Psoas muscle (tissue), 7 donors: ENCODE measurements at regions not wholly inside any gene's neighbourhood (a gene's known extent, or its start where the extent isn't known, plus 50 kb on each side); places are given as distances from the start of the nearest gene placed in this dataset.
A peak's percentile ranks its signal among the peaks of the same experiment; 100 is the strongest.

Experiments
- ATAC-seq, 4 donors: fragments of 200-7000 bp; cut with Tn5 transposase; one replicate each; pipeline ENCODE4 v1.9.1; 2020; ENCODE audit warnings: moderate library complexity in 3 of 4, mild to moderate bottlenecking in 2 of 4
- DNase-seq, 2 donors: peaks; one replicate each; pipeline ENCODE4 v3.0.0-alpha.2; 2020
- H3K27ac ChIP-seq: fragments of 200-600 bp; one replicate; pipeline ENCODE4 v1.8.0; 2022
- H3K27me3 ChIP-seq, 3 donors: fragments of 200-600 bp in 1 of 3; one replicate each; pipeline versions ENCODE4 v1.6.1 to v1.8.0; 2013 to 2022; ENCODE audit warnings: low read length in 2 of 3, mild to moderate bottlenecking in 2 of 3, moderate library complexity in 1 of 3; ENCODE audit not compliant: insufficient read depth in 3 of 3
- H3K36me3 ChIP-seq, 2 donors: fragments of 200-600 bp in 1 of 2; one replicate each; pipeline versions ENCODE4 v1.6.1 to v1.8.0; 2013 to 2022; ENCODE audit warnings: low read depth in 1 of 2, mild to moderate bottlenecking in 1 of 2, moderate library complexity in 1 of 2; ENCODE audit not compliant: insufficient read depth in 1 of 2
- H3K4me1 ChIP-seq: fragments of 200-600 bp; one replicate; pipeline ENCODE4 v1.8.0; 2022
- H3K4me3 ChIP-seq: fragments of 200-600 bp; one replicate; pipeline ENCODE4 v1.8.0; 2022; ENCODE audit warnings: mild to moderate bottlenecking
- H3K9me3 ChIP-seq: fragments of 200-600 bp; one replicate; pipeline ENCODE4 v1.8.0; 2022
- WGBS, 3 donors: extraction: QIAGEN DNeasy Blood & Tissue Kit; methylation state at CpG; one replicate each; pipeline versions ENCODE4 v1.1.6 to v1.1.7; 2013; 5-methylcytosine and 5-hydroxymethylcytosine counted together
- intact Hi-C, 2 donors: fragments of 100-400 bp; cut with DNase I; formaldehyde crosslinking; loops; one replicate each; pipeline versions ENCODE4 v1.11.0 to v1.14.2; 2022
- TF ChIP-seq, protein P1 (sequence below): fragments of 200-600 bp; IDR thresholded peaks from one replicate; pipeline ENCODE4 v1.8.0; 2022; ENCODE audit warnings: antibody characterized with exemption
- donor health status: healthy with polysubstance abuse.
- donor health status: DM: no; HTN: no; CAD: no; lungs with moderate emphysema.
- donor health status: Bipolar disorder and iron deficiency.
- donor health status: healthy.
- donor health status: DM: yes; HTN: yes; CAD: no.
- donor health status: DM: no; HTN: no; CAD: no.
- donor health status: DM: yes; HTN: yes; CAD: no.

DNA sequence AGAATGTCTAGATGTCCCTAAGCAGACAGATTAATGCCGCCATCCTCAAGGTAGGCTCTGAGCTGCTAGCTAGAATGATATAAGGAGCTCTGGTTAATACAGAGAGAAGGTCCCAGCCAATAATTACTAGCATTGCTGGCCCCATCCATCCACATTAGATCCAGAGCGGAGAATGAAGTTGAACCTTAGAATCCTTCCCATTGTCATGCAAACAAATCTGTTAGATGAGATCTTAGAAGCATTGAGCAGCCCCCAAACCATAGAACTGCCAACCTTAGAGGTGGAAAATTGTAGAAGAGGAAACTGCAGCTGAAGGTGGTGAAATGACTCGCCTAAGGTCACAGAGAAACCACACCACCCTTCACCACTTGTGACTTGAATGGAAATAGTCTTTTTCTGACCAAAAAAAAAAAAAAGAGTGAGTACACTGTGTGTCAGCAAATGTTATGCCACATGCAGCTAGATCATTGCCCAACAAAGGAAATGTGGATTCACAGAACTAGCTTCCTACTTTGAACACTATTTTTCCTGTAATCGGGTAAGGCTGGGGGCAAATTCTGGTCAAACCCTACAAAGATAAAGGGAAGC is 162.1 kb downstream of the SMIM20 start:
- no peaks in the 10 kb centered on the region for H3K36me3 ChIP-seq
- H3K27me3 ChIP-seq = no peaks in the 10 kb centered on the region
- no peak overlapping the region for H3K27ac ChIP-seq
- intact Hi-C loops = no loop called here
- H3K4me3 ChIP-seq = no peak overlapping the region
- DNase-seq = no peak
- H3K4me1 ChIP-seq = no peaks in the 10 kb centered on the region
- WGBS, 3 donors = 82 to 94% (median 90%) methylated on average over 4 of the region's 4 CpGs
- peaks cover 6% of the 10 kb centered on the region for H3K9me3 ChIP-seq
- TF ChIP-seq, protein P1, sequence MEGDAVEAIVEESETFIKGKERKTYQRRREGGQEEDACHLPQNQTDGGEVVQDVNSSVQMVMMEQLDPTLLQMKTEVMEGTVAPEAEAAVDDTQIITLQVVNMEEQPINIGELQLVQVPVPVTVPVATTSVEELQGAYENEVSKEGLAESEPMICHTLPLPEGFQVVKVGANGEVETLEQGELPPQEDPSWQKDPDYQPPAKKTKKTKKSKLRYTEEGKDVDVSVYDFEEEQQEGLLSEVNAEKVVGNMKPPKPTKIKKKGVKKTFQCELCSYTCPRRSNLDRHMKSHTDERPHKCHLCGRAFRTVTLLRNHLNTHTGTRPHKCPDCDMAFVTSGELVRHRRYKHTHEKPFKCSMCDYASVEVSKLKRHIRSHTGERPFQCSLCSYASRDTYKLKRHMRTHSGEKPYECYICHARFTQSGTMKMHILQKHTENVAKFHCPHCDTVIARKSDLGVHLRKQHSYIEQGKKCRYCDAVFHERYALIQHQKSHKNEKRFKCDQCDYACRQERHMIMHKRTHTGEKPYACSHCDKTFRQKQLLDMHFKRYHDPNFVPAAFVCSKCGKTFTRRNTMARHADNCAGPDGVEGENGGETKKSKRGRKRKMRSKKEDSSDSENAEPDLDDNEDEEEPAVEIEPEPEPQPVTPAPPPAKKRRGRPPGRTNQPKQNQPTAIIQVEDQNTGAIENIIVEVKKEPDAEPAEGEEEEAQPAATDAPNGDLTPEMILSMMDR = no peak
- ATAC-seq = peak in 1 of 4 donors; percentile 44

DNA sequence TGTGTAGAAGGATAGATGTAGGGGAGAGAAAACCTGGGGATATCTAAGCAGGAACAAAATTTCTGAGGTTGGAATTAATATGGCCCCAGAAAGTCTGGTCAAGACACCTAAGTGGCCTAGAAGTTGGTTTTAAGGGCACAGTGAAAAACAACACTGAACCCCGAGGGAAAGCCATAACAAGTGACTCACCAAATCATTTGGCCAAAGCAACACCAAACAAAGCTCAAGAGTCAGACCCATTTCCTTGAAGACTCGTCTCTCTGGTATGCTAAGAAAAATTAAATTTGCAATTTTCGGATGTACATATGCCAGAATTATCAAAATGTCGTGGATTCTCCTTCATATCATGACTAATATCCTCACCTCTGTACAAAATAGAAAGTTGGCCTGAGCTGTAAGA is 162.9 kb downstream of the SMIM20 start:
- no peak overlapping the region for H3K4me3 ChIP-seq
- WGBS, 3 donors = 83 to 88% (median 85%) methylated on average over 4 of the region's 4 CpGs
- ATAC-seq (no peak), DNase-seq (no peak)
- TF ChIP-seq, protein P1 = no peak
- no peak overlapping the region for H3K27ac ChIP-seq
- no peaks in the 10 kb centered on the region for H3K9me3 ChIP-seq
- H3K4me1 ChIP-seq = peaks cover 1% of the 10 kb centered on the region
- intact Hi-C loops = no loop called here
- H3K27me3 ChIP-seq = no peaks in the 10 kb centered on the region
- no peaks in the 10 kb centered on the region for H3K36me3 ChIP-seq

DNA sequence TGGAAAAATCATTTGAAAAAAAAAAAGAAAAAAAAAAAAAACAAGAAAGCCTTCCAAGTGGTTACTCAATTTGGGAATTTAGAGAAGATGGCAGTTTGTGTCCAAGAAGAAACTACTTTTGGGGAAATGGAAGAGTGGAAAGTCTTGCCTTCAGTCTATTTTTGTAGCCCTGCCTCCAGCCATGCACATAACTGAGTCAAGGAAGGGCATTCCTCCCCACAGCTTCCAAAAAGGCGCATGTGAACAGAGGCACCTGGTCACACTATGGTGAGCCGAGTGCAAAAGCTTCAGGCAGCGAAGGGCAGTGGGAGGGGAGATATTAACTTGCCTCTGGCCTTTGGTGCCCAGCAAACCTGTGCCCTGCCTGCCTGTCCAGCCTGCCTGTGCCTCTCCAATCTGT is 163.7 kb downstream of the SMIM20 start:
- Histone ChIP-seq H3K36me3 (no peaks in the 10 kb centered on the region), H3K9me3 (no peaks in the 10 kb centered on the region), H3K27me3 (no peaks in the 10 kb centered on the region), H3K27ac (no peak overlapping the region), H3K4me3 (no peak overlapping the region), H3K4me1 (peaks cover 6% of the 10 kb centered on the region)
- intact Hi-C loops = no loop called here
- TF ChIP-seq, protein P1 = no peak
- 83 to 91% (median 88%) methylated on average over 3 of the region's 3 CpGs for WGBS, 3 donors
- DNase-seq = no peak
- ATAC-seq = no peak

DNA sequence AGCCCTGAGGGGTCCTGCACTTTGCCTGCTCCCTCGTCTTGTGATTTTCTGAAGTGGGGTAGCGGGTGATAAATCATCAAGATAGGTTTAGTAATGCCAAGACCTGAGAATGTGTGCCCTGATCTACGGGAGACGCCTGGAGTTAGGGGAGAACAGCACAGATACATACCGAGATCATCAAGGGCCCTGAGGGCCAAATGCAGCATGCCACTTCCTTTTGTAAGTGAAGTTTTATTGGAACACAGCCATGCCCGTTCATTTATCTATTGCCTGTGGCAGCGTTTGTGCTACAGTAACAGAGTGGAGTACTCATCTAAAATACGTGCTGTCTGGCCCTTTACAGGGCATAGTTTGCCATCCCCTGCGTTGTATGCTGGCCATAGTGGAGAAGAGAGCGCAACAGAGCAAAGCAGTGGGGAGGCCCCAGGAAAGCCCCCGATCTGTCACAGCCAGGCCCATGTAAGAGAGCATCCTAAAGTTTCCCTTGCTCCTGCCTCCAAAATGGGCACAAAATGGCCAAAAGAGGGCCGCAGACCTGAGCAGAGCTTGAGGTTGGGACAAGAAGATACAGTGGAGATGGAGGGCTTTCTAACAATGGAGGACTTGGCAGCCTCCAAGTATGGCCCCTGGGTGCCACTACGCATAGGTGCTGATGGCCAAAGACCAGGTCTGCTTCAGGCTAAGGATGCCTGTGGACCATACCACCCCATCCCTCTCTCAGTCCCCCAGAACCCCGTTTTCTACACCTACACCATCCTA is 167.0 kb downstream of the SMIM20 start:
- Histone ChIP-seq H3K27me3 (no peaks in the 10 kb centered on the region), H3K27ac (no peak overlapping the region), H3K9me3 (no peaks in the 10 kb centered on the region), H3K36me3 (no peaks in the 10 kb centered on the region), H3K4me3 (no peak overlapping the region), H3K4me1 (peaks cover 29% of the 10 kb centered on the region)
- ATAC-seq (no peak), DNase-seq (no peak)
- TF ChIP-seq, protein P1 = no peak
- 86 to 90% (median 88%) methylated on average over 14 of the region's 14 CpGs for WGBS, 3 donors
- intact Hi-C loops = loop anchor here (5.0 to 10.0 kb wide), 4 partner anchors 124 to 331 kb away; no protein-coding TSS in a partner anchor
